ENCODE measurements at regions not wholly inside any gene's neighbourhood (a gene's known extent, or its start where the extent isn't known, plus 50 kb on each side); places are given as distances from the start of the nearest gene placed in this dataset.
A peak's percentile ranks its signal among the peaks of the same experiment; 100 is the strongest.

DNA sequence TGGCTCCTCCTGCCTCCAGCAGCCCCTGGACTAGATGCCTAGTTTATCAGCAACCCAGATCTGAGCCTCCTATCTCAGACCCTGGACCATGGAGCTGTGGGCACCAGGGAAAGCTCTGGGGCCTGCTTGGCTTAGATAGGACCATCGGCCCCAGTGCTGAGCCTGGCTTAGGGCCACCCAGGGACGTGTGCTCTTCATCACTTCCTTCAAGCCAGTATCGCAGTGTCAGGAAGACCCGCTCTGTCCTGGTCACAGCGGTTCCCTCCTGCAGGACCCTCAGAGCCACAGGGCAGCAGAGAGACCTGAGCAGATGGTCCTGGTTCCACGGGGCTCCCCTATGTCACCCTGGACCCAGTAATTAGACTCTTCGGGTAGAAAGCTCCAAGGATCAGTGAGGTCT, 105.7 kb upstream of the FAM20C start:
- Histone ChIP-seq H3K9ac (ENCODE audit: low read length in 3 of 3) (no peak overlapping the region), H3K27ac (ENCODE audit: low read depth in 2 of 2, low read length in 2 of 2) (no peak overlapping the region), H3K4me1 (ENCODE audit: control insufficient read depth in 2 of 3, insufficient read depth in 2 of 3, low read depth in 1 of 3, low read length in 3 of 3) (peaks cover 0 to 5% (median 0%) of the 10 kb centered on the region in 3 donors), H3K4me3 (ENCODE audit: low read length in 3 of 3) (no peak overlapping the region), H3K9me3 (ENCODE audit: control insufficient read depth in 2 of 3, insufficient read depth in 1 of 3, low read length in 3 of 3) (peaks cover 0 to 2% (median 0%) of the 10 kb centered on the region in 3 donors), H3K36me3 (ENCODE audit: control insufficient read depth in 2 of 3, insufficient read depth in 3 of 3, low read length in 3 of 3) (no peaks in the 10 kb centered on the region), H3K27me3 (ENCODE audit: control insufficient read depth, insufficient read depth, low read length) (no peaks in the 10 kb centered on the region)
- TF ChIP-seq, protein P1, sequence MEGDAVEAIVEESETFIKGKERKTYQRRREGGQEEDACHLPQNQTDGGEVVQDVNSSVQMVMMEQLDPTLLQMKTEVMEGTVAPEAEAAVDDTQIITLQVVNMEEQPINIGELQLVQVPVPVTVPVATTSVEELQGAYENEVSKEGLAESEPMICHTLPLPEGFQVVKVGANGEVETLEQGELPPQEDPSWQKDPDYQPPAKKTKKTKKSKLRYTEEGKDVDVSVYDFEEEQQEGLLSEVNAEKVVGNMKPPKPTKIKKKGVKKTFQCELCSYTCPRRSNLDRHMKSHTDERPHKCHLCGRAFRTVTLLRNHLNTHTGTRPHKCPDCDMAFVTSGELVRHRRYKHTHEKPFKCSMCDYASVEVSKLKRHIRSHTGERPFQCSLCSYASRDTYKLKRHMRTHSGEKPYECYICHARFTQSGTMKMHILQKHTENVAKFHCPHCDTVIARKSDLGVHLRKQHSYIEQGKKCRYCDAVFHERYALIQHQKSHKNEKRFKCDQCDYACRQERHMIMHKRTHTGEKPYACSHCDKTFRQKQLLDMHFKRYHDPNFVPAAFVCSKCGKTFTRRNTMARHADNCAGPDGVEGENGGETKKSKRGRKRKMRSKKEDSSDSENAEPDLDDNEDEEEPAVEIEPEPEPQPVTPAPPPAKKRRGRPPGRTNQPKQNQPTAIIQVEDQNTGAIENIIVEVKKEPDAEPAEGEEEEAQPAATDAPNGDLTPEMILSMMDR (IDR thresholded peaks at IDR 0.05; ENCODE audit: borderline replicate concordance, extremely low read depth, insufficient read depth): no peak
- intact Hi-C loops (cut with DNase I): no loop called here
- DNase-seq (no peak), FAIRE-seq (no peak)

DNA sequence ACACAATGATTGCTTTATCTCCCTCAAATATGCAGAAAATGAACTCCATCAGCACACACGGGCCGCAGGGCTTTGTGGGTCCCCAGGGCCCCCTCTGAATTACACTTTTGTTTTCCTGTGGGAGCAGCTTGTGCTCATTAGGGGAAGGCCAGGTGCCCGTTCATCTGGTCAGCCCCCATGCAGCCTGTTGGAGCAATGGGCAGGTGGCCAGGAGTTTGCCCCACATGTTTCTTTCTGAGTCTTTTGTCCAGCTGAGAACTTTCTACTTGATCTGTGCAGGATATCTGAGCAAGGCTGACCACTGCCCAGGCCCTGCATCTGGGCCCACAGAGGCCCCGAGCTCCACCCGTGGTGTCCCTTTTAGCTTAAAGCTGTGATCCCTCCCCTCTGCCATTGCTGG, 105.3 kb upstream of the FAM20C start:
- DNase-seq (peak in 2 of 5 donors; percentile 3 to 36), FAIRE-seq (no peak)
- intact Hi-C loops (cut with DNase I): no loop called here
- H3K9me3 ChIP-seq (ENCODE audit: control insufficient read depth in 2 of 3, insufficient read depth in 1 of 3, low read length in 3 of 3): peaks cover 0 to 2% (median 0%) of the 10 kb centered on the region in 3 donors
- no peak overlapping the region for H3K9ac ChIP-seq (ENCODE audit: low read length in 3 of 3)
- H3K4me1 ChIP-seq (ENCODE audit: control insufficient read depth in 2 of 3, insufficient read depth in 2 of 3, low read depth in 1 of 3, low read length in 3 of 3): peaks cover 0 to 5% (median 0%) of the 10 kb centered on the region in 3 donors
- H3K27me3 ChIP-seq (ENCODE audit: control insufficient read depth, insufficient read depth, low read length): no peaks in the 10 kb centered on the region
- TF ChIP-seq, protein P1 (IDR thresholded peaks at IDR 0.05; ENCODE audit: borderline replicate concordance, extremely low read depth, insufficient read depth): no peak
- no peaks in the 10 kb centered on the region for H3K36me3 ChIP-seq (ENCODE audit: control insufficient read depth in 2 of 3, insufficient read depth in 3 of 3, low read length in 3 of 3)
- H3K4me3 ChIP-seq (ENCODE audit: low read length in 3 of 3): no peak overlapping the region
- H3K27ac ChIP-seq (ENCODE audit: low read depth in 2 of 2, low read length in 2 of 2): no peak overlapping the region

DNA sequence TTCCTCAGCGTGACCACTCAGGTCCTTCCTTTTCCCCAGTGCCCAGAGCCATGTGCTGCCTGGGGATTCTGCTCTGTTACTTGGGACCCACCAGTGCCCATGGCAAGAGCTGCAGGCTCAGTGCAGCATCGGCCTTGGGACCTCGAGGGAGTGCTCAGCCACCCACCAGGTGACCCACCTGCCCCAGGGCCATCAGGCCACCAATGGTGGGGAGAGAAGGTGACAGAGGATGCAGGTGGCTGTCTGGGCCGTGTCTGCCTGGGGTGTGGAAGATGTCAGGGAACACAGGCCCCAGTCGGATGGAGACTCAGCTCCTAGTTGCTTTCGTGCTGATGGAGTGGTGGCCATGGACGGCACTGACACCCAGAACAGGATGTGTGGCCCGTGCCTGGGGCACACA, 104.7 kb upstream of the FAM20C start:
- no peak for DNase-seq
- intact Hi-C loops (cut with DNase I): no loop called here
- Histone ChIP-seq H3K4me1 (ENCODE audit: control insufficient read depth in 2 of 3, insufficient read depth in 2 of 3, low read depth in 1 of 3, low read length in 3 of 3) (peaks cover 0 to 5% (median 0%) of the 10 kb centered on the region in 3 donors), H3K36me3 (ENCODE audit: control insufficient read depth in 2 of 3, insufficient read depth in 3 of 3, low read length in 3 of 3) (no peaks in the 10 kb centered on the region), H3K27me3 (ENCODE audit: control insufficient read depth, insufficient read depth, low read length) (no peaks in the 10 kb centered on the region), H3K9me3 (ENCODE audit: control insufficient read depth in 2 of 3, insufficient read depth in 1 of 3, low read length in 3 of 3) (peaks cover 0 to 2% (median 0%) of the 10 kb centered on the region in 3 donors), H3K9ac (ENCODE audit: low read length in 3 of 3) (no peak overlapping the region), H3K4me3 (ENCODE audit: low read length in 3 of 3) (no peak overlapping the region), H3K27ac (ENCODE audit: low read depth in 2 of 2, low read length in 2 of 2) (no peak overlapping the region)
- TF ChIP-seq, protein P1 (IDR thresholded peaks at IDR 0.05; ENCODE audit: borderline replicate concordance, extremely low read depth, insufficient read depth): no peak
- FAIRE-seq: no peak
